SKM-1 treated with dmso at 0.1 percent for 144 hours (cell line): ENCODE measurements at regions not wholly inside any gene's neighbourhood (a gene's known extent, or its start where the extent isn't known, plus 50 kb on each side); places are given as distances from the start of the nearest gene placed in this dataset.

Source experiments
- DNase-seq: peaks from one replicate; lab custom pipeline; 2025; ENCODE audit not compliant: unreplicated experiment; lab: John Stamatoyannopoulos, UW

DNA sequence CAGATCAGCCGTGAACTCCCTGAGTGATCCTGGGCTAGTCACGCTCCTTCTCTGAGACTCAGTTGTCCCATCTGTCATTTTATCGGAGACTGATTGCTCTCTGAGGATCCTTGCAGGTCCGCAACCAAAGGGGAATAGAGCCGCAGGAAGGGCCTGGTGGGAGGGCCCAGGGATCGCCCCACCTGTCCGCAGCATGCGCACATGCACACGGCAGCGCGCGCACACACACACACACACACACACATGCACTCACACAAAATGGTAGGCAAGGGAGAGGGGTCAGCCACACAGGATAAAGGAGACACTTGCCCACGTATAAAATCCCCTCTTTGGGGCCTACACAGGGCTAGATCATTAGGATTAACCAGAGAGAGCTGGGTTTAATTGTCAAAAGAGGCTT lies 95.6 kb upstream of the FOXP4 start:
- DNase-seq = no peak

DNA sequence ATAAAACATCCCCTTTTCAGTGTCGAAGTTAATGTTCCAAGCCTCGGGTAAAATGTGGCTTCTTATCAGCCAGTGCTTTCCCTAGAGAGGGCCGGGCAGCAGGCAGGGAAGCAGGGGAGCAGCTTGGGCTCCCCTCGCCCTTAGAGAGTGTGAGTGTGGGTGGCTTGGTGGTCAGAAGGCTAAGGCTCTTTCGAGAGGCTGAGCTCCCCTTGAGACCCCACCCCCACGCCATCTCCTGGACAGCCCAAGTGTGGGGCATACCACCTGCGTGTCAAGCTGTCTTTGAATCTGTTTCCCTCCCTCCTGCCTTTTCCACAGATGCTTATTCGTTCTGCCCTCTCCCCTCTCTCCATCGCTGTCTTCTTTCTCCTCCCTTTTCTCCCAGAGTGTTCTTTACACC lies 95.1 kb upstream of the FOXP4 start:
- no peak for DNase-seq

GRCh38 chr6:41451515-41452163 lies 94.5 kb upstream of the FOXP4 start:
- DNase-seq = no peak

- DNase-seq = no peak
These were observed 93.4 kb upstream of the FOXP4 start for GRCh38 chr6:41452763-41453162.

GRCh38 chr6:41453244-41453643 lies 92.9 kb upstream of the FOXP4 start:
- no peak for DNase-seq

- DNase-seq = no peak
These were observed 91.9 kb upstream of the FOXP4 start for GRCh38 chr6:41454189-41454789.

- no peak for DNase-seq
These were observed 90.8 kb upstream of the FOXP4 start for GRCh38 chr6:41455410-41455809.

- DNase-seq = no peak
These were observed 90.4 kb upstream of the FOXP4 start for GRCh38 chr6:41455818-41456217.

DNA sequence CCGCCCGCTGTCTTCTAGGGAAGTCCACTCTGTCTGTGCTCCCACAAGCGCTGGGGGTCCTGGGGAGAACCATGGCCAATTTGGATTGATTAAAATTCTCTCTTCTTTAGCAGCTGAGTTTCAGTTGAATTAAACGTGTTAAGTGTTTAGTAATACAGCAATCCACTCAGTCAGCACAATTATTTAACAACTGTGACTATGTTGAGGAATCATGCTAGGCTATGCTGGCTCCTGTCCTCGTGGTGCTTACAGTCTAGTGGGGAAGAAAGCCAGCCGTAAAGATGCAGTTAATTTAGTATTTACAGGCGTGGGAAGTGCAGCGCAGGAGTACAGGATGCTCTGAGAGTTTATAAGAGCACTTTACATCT lies 88.9 kb upstream of the FOXP4 start:
- no peak for DNase-seq

DNA sequence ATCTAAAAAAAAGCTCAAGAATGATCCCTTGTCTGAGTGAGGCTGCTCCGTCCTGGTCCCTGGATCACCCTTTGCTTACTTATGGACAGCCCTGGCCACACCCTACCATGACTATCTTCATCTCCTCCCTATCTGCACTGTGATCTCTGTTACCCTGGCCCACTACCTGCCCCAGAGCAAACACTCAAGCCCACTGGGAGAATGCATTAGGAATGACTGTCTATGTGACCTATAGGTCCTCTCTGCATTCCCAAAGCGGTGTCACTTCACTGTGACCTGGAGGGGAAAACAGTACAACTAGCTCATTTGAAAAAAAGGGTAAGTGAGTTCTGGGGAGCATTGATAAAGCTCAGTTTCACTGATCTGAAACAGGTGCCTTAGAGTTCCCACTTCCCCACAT lies 86.4 kb upstream of the FOXP4 start:
- DNase-seq = no peak

- no peak for DNase-seq
These were observed 85.3 kb upstream of the FOXP4 start for GRCh38 chr6:41460742-41461336.

- DNase-seq = no peak
These were observed 84.1 kb upstream of the FOXP4 start for GRCh38 chr6:41462033-41462432.

- DNase-seq = no peak
These were observed 82.9 kb upstream of the FOXP4 start for GRCh38 chr6:41463062-41463930.

- no peak for DNase-seq
These were observed 82.2 kb upstream of the FOXP4 start for GRCh38 chr6:41464019-41464418.

DNA sequence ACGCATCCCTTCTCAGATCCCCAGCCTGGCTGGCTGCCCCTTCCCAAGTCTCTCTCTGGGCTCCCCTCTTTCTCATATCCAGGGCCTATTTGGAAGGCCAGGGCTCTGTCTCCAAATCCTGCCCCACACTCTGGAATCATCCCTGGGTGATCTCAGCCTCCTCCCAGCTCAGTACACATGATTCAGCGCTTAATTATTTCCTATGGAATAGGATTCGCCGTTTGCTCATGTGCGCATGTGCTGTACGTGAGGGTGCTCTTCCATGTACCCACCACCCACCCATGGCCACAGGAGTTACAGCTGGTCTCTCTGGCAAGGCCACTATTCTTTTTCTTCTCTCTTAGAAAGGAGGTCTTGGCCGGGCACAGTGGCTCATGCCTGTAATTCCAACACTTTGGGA lies 81.7 kb upstream of the FOXP4 start:
- DNase-seq = no peak

DNA sequence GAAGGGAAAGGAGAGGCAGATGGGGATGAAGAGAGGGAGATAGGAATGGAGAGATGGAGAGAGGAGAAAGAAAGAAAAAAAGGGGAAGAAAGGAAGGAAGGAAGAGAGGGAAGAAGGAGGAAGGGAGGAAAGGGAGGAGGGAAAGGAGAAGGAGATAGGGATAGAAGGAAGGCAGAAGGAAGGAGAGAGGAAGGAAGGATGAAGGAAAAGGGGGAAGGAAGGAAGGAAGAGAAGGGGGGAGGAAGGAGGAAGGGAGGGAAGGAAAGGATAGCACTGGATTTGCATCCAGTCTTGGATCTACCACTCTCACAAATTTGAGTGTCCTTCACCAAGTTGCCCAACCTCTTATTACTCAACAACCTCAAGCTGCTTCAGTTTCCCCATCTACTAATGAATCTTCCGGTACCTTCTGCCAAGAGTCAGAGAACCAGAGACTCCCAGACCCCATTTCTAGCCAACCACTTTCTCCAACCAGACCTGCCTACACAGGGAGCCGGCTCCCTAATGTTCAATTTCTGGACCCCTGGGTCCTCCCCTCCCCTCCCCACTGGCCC lies 79.7 kb upstream of the FOXP4 start:
- peak; percentile 64 for DNase-seq

GRCh38 chr6:41467061-41467460 lies 79.1 kb upstream of the FOXP4 start:
- DNase-seq = no peak

DNA sequence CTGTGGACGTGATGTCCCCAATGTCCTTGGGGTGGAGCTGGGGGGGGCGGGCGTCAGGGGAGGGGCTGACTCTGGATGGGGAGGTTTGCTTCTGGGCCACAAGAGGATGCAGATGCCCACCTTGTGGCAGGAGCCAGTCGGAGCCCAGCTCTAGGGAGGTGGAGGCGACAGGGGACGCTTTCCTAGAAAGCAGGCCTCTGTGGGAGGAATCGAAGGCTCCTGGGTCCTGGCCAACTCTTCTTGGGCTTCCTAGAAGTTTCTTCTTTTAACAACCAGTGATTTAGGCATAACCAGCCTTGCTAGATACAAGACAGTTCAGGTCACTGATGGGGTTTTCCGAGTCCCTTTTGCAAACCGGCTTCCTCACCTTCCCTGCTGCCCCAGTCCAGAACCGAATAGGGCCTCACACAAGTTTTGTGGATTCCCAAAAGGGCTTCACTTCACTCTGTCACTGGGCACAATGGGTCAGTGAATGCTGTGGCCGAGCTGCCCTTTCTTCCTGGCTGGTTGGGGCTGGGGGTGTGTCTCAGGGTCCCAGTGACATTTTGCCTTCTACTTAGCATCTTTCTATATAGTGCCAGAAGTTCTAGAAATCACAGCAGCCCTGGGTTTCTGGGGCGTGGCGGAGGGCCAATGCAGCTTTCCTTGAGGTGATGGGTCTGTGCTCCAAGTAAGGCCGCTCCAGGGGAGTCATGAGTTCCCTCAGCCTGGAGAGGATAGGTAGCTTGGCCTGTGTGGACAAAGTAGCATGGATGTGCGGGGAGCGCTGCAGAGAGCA lies 78.4 kb upstream of the FOXP4 start:
- no peak for DNase-seq

DNA sequence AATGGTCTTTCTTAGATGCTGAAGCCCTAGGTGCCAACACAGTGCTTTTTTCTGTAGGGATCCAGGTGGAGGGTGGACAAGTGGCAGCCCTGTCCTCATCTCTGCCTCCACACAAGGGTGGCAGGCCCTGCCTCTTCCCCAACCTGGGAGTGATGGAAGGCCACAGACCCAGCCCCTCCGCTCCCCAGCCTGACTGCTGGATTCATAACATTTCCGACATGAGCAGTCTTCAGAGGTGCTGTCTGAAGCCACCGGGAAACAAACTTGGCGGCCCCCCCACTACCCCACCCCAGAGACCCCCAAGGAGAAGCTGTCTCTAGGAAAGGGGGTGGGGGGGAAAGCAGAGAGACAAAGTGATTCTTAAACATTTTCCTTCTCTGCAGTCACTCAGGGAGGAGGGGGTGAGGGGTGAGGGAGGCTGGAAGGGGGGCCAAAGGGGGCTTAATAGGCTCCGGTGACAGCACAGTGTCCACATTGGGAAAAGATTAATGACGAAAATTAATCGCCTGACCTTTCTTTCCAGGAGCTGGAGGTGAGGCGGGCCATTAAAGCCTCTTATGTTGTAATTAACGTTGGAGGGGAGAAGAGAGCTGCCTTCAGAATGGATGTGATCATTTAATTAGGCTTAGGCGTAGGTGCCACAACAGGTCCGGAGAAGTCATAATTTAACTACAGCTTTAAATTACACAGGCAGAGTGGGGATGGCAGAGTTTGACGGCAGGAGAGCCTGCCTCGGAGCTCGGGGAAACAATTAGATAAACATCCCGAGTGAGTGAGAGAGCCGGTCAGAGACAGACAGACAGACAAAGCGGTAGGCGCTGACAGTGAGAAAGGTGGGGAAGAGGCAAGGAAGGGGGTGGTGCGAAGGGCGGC lies 76.8 kb upstream of the FOXP4 start:
- no peak for DNase-seq

GRCh38 chr6:41470029-41470330 lies 76.2 kb upstream of the FOXP4 start:
- DNase-seq = no peak
